ENCODE measurements at regions not wholly inside any gene's neighbourhood (a gene's known extent, or its start where the extent isn't known, plus 50 kb on each side); places are given as distances from the start of the nearest gene placed in this dataset.
"Not testable (repeated sequence)": the region's sequence is repeated elsewhere in the genome, so short reads cannot be mapped to it uniquely, and the experiment has no call there.

GRCh38 chr6:144395014-144395413, 109.9 kb downstream of the UTRN start:
- DNase-seq (ENCODE audit: low spot score): peak; percentile 21

DNA sequence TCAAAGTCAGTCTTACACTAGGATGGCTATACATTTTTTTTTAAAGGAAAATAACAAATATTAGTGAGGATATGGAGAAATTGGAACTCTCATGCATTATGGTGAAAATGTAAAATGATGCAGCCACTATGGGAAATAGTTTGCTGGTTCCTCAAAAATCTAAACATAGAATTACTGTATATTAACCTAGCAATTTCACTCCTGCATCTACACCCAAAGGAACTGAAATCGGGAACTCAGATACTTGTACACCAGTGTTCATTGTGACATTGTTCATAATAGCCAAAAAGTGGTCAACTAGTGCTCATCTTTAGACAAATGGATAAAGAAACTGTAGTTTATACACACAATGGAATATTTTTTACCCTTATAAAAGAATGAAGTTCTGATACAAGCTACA, 110.7 kb downstream of the UTRN start:
- no peak for DNase-seq (ENCODE audit: low spot score)

- DNase-seq (ENCODE audit: low spot score): no peak
These were observed 112.0 kb downstream of the UTRN start for GRCh38 chr6:144397141-144397540.

DNA sequence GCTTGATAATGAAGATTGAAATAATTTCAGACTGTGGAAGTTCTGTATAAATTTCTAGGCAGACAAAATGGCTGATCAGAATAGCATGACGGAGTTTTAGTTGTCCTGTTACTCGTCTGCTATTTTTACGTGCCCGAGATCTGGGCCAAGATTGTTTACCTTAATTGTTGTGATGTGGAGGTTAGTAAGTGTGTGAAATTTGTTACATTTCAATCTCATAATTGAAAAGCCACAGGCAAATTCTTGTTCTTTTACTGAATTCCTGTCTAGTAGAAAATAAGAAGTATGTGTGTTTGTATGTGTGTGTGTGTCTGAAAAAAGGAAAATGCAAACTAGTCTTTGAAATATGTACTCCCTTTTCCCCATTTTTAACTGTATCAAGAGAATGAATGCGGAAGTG, 115.2 kb downstream of the UTRN start:
- DNase-seq (ENCODE audit: low spot score): no peak

- no peak for DNase-seq (ENCODE audit: low spot score)
These were observed 116.9 kb downstream of the UTRN start for GRCh38 chr6:144401736-144402733.

DNA sequence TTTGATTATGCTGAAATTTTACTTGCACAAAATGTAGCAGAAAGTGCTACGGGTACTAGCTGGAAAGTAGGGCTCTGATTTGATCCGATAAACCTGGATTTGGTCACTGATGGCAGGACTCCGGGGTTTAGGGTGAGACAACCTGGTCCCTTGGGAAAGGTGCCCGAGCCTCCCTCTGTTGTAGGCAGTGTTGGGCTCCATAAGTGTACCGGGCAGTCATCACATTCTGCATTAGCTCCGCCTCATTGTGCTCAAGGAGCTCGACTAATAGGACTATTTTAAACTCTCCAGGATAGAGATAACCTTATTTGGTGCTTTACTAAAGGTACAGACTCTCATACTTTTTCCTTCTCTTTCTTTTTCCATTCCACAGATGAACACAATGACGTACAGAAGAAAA, 117.6 kb downstream of the UTRN start:
- no peak for DNase-seq (ENCODE audit: low spot score)

DNA sequence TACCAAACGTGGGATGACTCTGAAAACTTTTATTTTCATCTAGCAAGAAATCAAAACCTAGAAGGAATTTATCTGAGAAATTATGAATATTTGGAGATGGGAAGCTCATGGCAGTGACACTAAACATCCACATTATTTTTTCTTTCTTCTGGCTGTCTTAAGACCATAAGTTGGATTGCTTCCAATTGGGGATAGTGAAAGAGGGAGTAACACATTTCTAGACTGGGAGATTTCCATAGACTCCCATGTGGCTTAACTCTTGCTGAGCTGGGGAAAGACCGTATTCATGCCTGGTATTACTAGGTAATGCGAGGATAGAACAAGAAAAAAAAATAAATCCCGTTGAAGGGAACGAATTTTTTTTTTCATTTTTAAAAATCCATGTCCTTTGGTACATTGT, 120.0 kb downstream of the UTRN start:
- DNase-seq (ENCODE audit: low spot score): no peak

DNA sequence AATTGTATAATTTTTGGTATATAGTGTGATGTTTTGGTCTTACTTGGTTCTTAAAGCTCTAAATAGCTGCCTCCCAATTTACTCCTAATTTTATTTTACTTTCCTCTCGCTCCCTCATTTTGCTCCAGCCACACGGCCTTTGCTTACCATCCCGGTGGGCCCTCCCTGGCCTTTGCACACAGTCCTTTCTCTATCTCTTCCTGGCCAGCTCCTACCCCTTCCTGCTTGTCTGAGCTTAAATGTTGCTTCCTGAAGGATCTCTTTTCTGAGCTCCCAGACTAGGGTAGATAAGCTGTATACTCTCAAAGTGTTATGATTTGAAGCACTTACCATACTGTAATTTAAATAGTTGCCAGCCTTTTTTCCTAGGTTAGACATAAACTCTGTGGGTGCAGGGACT, 121.7 kb downstream of the UTRN start:
- DNase-seq (ENCODE audit: low spot score): no peak

DNA sequence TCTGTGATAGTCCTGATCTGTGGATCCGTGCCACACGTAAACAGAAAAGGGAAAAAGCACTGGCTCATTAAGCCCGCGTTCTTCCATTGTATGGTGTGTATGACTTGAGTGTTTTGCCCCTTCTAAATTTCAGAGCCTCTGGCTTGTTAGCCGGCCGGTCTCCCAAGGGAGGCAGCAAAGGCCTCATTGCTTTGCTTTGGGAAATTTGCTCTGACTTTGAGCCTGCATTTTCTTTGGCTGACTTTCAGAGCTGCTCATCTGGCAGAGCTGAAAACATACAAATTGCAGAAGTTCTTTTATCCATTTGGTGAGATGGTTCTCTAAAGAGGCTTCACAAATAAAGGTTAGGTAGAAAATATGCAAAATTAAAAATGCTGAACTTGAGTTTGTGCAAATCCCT, 123.0 kb downstream of the UTRN start:
- peak; percentile 38 for DNase-seq (ENCODE audit: low spot score)

GRCh38 chr6:144410059-144410458, 124.9 kb downstream of the UTRN start:
- DNase-seq (ENCODE audit: low spot score): no peak

GRCh38 chr6:144410574-144410973, 125.4 kb downstream of the UTRN start:
- not testable (repeated sequence) for DNase-seq (ENCODE audit: low spot score)

DNA sequence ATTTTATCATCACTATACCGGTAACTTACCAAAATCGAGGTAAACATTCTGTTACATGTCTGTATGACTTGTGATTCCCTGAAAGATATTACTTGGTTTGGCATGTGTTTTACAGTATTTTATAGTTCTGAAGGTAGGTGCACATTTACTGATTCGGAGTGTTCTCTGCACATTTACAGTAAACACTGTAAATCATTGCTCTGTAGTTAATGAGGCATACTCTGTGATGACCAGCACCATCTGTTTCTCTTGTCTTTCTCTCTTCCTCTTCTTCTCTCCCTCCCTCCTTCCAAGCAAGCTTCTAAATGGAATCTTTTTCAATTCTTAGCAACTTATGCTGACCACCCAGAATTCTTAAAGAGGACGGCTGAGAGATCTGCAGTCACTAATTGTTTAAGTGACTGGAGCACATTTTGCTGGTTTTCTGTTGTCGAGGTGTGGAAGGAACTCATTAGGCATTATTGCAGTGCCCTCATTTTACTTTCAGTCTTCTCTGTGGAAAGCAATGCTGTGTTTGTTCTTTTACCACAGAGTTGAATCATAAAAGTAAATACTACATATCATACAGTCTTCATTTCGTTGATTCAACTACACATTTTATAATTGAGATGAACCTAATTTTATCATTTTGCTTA, 126.5 kb downstream of the UTRN start:
- DNase-seq (ENCODE audit: low spot score): peak; percentile 13

DNA sequence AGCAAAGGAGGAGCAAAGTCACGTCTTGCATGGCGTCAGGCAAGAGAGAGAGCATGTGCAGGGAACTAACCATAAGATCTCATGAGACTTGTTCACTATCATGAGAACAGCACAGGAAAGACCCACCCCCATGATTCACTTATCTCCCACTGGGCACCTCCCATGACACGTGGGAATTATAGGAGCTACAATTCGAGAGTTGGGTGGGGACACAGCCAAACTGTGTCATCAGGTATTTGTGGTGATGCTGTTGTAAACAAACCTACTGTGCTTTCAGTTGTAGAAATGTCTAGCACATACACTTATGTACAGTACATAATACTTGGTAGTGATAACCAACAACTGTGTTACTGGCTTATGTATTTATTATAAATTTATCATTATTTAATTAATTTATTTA, 128.3 kb downstream of the UTRN start:
- no peak for DNase-seq (ENCODE audit: low spot score)

DNA sequence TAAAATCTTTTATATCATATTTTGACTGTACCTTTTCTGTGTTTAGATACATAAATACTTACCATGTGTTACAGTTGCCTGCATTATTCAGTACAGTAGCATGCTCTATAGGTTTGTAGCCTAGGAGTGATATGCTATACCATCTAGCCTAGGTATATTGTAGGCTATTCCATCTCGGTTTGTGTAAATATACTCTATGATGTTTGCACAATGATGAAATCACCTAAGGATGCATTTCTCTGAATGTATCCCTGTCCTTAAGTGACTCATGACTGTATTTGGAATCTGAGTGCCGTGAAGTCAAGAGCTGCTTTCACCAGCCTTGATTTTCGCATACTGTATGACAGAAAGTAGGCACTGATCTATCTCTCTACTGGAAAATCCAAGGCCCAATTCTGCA, 129.9 kb downstream of the UTRN start:
- peak; percentile 14 for DNase-seq (ENCODE audit: low spot score)

GRCh38 chr6:144415835-144416237, 130.7 kb downstream of the UTRN start:
- DNase-seq (ENCODE audit: low spot score): peak; percentile 22

- DNase-seq (ENCODE audit: low spot score): no peak
These were observed 131.1 kb downstream of the UTRN start for GRCh38 chr6:144416244-144416643.

DNA sequence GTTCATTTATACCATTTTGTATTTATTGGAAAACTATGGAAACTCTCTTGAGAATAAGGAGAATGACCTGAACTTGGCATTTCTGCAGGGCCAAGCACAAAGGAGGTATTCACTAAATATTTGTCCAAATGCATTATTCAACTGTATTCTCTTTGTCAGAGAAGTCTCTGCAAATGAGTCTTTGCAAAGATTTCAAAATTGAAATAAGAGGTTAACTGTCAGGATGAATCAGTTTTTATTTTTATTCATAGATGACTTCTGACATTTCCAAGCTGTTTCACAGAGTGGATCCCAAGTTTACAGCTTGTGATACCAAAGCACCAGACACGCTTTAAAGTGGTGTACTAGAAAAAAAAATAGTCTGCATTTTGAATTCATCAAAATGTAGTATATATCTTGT, 131.6 kb downstream of the UTRN start:
- DNase-seq (ENCODE audit: low spot score): no peak

GRCh38 chr6:144417681-144418080, 132.5 kb downstream of the UTRN start:
- no peak for DNase-seq (ENCODE audit: low spot score)

- no peak for DNase-seq (ENCODE audit: low spot score)
These were observed 133.9 kb downstream of the UTRN start for GRCh38 chr6:144418959-144419545.

DNA sequence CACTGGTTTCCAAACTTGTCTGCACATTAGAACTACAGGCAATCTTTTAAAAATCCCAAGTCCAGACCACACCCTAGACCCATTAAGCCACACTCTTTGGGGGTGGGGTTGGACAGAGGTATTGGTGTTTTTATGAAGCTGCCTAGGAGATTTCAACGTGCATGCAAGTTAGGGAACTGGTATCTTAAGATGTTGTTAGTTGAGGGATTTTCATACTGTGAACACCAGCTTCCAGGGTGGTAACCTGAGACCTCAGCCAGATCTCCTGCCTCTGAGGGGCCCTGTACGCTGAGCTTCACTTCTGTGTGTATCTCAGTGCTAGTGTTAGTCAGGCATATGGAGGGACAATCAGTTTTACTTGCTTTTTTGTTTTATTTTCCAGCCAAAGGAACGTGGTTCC, 138.0 kb downstream of the UTRN start:
- no peak for DNase-seq (ENCODE audit: low spot score)

- no peak for DNase-seq (ENCODE audit: low spot score)
These were observed 144.6 kb downstream of the UTRN start for GRCh38 chr6:144429753-144430152.

- not testable (repeated sequence) for DNase-seq (ENCODE audit: low spot score)
These were observed 148.3 kb downstream of the UTRN start for GRCh38 chr6:144433446-144433845.

Data from GM03348 (cell line).